ENCODE measurements at regions not wholly inside any gene's neighbourhood (a gene's known extent, or its start where the extent isn't known, plus 50 kb on each side); places are given as distances from the start of the nearest gene placed in this dataset.

DNA sequence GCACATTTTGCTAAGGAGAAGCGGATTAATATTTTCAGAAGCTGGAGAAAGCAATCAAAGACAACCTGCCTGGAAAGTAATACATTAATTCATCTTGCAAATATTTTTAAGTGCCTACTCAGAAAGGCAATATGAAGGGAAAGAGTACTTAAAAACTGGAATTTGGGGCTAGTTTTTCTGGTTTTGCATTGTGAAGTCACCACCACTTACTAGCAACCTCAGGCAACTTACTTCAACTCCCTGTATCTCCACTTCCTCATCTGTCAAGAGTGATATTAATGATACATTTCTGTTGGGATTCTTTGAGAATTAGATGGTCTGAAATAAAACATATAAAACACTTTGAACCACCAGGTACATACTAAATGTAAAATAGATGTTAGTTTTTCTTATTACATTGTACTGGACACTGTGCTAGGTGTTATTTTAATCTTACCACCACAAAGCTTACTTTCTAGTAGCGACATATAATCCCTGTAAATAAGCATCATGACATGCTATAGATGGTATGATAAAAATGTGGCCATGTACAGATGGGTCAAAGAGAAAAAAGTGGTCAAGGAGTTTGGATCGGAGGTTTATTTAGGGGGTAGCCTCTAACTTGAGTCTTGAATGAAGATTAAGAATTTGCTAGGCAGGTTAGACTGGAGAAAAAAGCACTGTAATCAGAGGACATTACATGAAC is 101.2 kb downstream of the SPRY2 start:
- ATAC-seq (no peak), DNase-seq (no peak)
- intact Hi-C loops (cut with micrococcal nuclease) = no loop called here

DNA sequence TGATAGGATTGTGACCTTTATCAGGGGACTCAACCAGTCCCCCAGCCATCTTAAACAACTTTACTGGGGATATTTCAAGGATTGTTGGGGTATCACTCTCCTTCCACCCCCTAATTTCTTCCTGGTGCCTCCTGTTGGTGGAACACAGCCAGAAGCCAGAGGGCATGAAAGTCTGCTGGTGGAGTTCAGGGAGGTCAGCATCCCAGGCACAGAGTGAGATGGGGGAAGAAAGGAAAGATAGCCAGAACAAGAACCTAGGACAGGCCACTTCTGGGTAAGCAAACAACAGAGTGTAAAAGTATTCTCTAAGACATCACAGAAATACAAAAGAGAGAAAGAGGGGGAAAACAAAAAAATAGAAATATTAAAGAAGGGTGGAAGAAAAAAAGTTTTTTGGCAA is 101.8 kb downstream of the SPRY2 start:
- intact Hi-C loops (cut with micrococcal nuclease) = no loop called here
- ATAC-seq (no peak), DNase-seq (no peak)

DNA sequence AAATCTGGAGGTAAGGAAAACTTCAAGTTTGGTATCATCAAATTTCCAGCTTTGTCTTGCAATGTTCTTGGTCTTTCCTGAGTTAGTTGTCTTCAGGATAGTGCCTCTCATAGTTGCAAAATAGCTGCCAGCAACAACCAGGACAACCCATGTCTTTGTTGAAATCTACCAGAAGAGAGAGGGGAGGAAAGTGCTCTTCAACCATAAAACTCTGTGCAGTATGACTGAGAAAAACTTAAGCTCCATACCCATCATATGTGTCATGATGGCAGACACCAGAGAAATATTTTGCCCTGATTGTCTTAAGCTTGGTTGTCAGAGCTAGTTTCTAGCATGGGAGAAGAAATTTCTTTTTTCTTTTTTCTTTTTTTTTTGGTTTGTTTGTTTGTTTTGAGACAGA is 103.3 kb downstream of the SPRY2 start:
- intact Hi-C loops (cut with micrococcal nuclease) = no loop called here
- ATAC-seq = no peak
- no peak for DNase-seq

DNA sequence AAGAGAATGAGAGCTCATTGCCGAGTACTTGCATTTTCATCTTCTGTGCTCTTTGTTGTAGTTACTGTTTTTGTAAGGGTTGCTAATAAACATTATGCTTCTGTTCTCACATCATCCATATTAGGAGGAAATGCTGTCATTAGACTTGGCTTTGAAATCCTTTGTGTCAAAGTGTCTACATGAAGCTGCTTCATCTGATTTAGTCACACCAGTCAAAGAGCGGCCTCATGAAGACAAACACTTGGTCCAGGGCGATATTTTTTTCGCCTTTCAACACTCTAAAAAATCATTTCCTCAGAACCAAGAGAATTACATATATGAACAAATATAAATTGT is 105.0 kb downstream of the SPRY2 start:
- peak; percentile 34 for ATAC-seq
- intact Hi-C loops (cut with micrococcal nuclease) = no loop called here
- DNase-seq = no peak

DNA sequence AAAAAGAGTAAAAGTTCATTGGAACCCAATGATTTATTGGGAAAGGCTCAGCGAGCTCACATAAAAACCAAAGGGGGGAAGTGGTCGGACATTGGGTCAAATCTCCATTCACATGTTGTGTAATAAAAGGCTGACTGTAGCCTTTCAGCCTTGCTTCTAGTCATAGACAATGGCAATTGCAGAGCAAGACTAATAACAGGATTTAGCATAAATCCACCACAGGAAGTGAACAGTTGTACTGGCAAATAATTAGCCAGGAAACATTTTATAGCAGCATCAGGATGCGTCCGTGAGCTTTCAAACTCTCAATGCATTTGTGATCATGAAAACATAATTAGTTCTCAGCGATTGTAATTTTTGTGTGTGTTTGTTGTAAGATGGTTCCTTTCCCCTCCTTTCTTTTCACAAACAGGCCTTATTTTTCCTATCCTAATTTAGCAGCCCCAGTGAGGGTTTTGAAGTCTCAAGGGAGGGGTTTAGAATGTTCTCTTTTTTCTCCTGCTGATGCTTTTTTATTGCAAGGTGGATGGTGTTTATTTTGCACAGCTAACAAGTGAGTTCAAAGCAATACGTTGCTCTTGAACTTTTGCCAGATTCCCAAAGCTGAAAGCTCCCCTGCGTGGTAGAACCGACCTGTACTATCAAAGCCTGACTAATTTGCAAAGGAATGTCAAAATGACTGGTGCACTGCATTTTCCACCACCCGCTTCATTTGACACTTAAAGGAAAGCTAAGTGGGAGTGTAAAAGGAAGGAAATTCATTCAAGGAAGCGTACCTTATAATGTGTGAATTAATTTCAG is 105.6 kb downstream of the SPRY2 start:
- no peak for DNase-seq
- intact Hi-C loops (cut with micrococcal nuclease) = no loop called here

DNA sequence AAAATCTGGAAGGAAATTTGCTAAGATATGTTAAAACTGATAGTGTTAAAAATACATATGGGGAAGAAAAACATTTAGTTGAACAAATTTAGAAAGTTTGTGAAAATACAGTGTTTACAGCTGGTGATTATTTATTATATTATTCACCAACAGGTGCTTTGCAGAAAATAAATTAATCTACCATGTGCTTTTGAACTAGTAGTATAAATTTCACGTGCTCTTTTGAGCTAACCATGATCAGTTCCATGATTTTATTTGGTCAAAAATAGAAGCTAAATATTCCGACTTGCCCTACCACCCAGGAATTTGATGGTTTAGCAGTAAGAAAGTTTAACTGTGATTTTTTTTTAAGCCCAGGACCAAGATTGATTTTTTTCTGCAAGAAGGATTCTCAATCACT is 113.3 kb downstream of the SPRY2 start:
- intact Hi-C loops (cut with micrococcal nuclease) = no loop called here
- no peak for DNase-seq

More for the DNA sequence above, 105.6 kb downstream of the SPRY2 start:
- ATAC-seq = peak; percentile 45

DNA sequence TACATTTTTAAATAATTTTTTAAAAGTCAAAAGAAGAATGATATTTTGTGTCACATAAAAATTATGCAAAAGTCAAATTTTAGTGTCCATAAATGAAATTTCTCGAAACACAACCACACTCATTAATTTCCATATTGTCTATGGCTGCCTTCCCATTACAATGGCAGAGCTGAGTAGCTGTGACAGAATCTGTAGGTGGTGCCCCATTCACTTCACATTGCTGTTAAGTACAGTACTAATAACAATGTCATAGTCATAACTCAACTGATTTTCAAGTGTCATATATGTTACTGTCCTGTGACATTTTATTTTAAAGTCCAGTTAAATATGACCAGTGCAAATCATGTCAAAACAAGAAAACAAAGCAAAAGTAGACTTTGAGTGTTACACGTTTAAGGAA is 114.3 kb downstream of the SPRY2 start:
- intact Hi-C loops (cut with micrococcal nuclease) = no loop called here
- DNase-seq = no peak
- no peak for ATAC-seq

More for the DNA sequence above, 113.3 kb downstream of the SPRY2 start:
- no peak for ATAC-seq

DNA sequence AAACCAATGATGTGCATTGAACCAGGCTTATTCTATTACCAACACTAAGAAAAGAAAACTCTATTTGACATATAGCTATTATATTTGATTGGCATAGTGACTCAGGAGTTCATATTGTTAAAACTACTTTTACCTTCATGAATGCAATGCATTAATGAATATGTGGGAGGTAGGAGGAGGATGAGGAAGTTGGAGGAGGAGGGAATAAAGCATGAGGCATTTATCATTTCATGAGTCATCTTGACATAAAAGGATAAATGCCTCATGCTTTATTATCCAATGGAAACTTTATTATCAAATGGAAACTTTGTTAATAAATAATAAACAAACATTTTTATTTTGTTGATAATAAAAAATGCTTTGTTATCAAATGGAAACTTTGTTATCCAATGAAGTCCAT is 116.5 kb downstream of the SPRY2 start:
- ATAC-seq = no peak

DNA sequence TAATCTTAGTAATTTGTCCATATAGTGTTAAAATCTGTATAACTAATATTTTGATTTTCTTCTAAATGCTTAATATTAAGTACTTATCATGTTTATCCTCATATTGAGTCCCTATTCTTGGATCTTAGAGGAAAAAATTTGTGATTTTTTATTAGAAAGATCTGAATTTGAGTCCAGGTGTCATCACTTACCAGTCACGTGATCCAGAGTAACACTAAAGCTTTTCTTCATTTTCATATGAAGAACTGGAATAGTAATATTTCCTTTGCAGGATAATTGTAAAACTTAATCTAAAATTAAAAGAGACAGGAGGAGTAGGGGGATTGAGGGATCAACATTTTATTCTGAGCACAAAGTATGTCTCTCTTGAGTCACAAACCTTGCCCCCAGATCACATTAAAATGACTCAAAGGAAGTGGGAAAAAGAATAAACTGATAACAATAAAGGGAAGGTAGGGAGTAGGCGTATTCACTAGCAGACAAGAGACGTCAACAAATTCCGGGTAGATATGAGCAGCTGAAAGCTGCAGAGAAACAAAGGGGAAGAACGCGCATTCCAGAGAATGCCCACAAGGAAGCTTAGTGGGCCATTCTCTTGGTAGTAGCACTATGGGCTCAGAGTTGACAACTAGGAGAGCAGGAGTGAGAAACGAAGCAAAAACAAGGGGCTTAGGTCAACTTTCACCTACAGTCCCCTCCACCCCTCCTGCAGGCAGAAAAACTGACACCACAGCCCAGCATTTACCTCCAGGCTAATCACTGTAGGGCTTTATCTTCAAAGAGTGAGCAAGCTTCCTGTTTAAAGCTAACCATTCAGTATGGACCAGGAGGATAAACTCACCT is 123.1 kb downstream of the SPRY2 start:
- ATAC-seq = no peak
- intact Hi-C loops (cut with micrococcal nuclease) = no loop called here
- DNase-seq = no peak

More for the DNA sequence above, 116.5 kb downstream of the SPRY2 start:
- intact Hi-C loops (cut with micrococcal nuclease) = no loop called here
- no peak for DNase-seq

DNA sequence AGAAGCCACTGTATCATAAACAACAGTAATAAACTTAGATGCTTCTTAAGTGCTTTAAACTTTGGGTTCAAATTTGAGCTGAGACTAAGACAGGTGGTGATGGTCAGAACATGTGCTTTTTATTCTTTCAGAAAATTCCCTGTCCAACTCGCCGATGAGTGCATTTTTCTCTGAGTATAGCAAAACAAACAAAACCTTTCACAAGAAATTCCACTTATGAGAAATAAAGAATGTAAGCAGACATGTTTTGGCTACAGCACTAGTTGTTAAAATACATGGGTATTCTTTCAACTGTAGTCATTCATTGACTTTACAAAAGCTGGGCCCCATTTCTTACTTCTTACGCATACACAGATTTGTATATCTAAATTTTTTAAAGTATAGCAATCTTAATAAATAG is 125.6 kb downstream of the SPRY2 start:
- DNase-seq (no peak), ATAC-seq (no peak)
- intact Hi-C loops (cut with micrococcal nuclease) = no loop called here

DNA sequence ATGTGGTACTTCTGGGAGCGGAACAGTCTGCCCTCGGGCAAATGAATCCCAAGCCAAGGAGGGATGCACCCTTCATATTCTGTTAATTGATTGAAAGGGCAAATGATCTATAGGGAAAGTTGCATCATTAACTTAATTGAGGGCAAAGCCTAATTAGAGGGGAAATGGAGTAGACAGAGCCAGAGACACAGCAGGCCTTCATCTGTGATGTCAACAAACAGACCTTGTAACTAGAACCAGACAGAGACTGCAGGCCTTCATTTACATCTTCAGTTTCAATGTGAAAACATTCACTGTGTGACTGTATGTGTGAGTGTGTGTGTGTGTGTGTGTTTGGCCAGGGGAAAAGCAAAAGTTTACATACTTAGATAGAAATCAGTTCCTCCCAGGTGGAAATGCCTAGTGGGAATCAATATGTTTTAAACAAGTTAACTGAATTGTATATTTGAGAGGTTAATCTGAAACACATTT is 126.4 kb downstream of the SPRY2 start:
- DNase-seq (no peak), ATAC-seq (no peak)
- intact Hi-C loops (cut with micrococcal nuclease) = no loop called here

DNA sequence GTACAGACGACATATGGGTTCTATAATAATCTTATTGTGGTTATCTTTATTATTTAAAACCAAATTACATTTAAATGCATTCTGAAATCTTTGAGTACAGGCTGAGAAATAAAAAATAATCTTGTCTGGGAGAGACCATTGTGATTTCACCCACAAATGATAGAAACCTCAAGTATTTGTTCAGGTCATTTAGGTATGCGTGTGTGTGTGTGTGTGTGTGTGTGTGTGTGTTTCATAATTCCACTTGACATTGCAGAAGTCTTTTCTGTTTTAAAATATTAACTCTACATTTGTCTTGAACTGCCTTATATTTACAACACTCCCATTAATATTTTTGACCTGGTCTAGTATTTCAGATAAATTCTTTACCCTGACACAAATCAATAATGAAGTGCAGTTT is 126.9 kb downstream of the SPRY2 start:
- no peak for ATAC-seq
- DNase-seq = no peak
- intact Hi-C loops (cut with micrococcal nuclease) = no loop called here

DNA sequence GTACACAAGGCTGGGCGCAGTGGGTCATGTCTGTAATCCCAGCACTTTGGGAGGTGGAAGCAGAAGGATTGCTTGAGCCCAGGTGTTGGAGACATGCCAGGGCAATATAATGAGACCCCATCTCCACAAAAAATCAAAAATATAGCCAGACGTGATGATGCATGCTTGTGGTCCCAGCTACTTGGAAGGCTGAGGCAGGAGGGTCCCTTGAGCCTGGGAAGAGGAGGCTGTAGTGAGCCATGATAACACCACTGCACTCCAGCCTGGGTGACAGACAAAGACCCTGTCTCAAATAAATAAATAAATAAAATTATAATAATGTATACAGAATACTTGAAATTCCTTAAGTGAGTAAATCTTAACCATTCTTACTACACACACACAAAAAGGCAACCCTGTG is 127.7 kb downstream of the SPRY2 start:
- intact Hi-C loops (cut with micrococcal nuclease) = no loop called here
- ATAC-seq (no peak), DNase-seq (no peak)

DNA sequence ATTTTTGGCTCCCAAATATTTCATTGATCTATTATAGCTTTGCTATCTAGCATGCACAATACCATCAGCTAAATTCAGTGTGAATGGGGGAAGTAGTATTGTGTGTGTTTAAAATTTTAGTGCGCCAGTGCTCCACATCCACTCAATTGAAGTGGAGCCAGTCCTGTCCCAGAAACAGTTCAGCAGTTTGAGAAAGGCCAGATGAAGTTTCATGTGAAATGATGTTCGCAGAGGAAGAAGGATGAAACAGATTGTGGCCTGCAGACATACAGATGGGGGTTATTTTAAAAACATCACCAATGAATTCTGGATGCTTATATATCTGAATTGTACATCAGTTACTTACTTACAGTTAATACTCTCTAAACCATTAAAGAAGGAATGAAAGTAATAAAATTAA is 129.4 kb downstream of the SPRY2 start:
- ATAC-seq (no peak), DNase-seq (no peak)
- intact Hi-C loops (cut with micrococcal nuclease) = no loop called here

DNA sequence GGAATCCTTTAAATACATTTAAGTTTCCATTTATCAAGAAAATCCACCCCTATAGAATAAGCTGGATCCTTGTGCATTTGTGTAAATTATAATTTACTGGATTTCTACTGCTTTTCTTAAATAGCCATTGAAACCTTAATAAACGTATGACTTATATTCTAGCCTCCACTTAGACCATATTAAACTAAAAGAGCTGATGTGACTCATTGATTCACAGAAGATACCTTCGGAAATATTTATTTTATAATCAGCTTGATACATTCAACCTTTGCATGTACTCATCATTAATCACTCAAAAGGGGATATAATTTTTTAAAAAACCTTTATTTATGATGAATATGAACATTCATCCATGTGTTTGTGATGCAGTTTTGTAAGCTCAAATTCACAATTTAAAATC is 136.3 kb downstream of the SPRY2 start:
- intact Hi-C loops (cut with micrococcal nuclease) = no loop called here
- DNase-seq = no peak
- ATAC-seq = no peak

DNA sequence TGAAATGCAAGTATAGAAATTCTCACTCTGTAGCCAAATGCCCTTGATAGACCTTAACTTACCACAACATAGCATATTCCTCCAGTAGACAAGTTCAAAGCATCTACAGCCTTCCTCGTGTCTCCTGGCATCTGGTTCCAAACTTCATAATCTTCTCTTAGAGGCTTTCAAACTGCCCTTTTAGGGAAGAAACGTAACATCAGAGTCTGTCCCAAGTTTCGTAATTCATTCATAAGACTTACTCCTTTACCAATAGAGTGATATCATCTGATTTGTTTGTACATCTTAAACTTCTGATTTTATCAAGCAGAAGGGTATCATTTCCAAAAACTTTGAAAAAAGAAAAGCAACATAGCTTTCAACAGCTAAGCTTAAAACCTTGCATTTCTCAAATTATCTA is 137.4 kb downstream of the SPRY2 start:
- no peak for ATAC-seq
- intact Hi-C loops (cut with micrococcal nuclease) = no loop called here
- DNase-seq = no peak

DNA sequence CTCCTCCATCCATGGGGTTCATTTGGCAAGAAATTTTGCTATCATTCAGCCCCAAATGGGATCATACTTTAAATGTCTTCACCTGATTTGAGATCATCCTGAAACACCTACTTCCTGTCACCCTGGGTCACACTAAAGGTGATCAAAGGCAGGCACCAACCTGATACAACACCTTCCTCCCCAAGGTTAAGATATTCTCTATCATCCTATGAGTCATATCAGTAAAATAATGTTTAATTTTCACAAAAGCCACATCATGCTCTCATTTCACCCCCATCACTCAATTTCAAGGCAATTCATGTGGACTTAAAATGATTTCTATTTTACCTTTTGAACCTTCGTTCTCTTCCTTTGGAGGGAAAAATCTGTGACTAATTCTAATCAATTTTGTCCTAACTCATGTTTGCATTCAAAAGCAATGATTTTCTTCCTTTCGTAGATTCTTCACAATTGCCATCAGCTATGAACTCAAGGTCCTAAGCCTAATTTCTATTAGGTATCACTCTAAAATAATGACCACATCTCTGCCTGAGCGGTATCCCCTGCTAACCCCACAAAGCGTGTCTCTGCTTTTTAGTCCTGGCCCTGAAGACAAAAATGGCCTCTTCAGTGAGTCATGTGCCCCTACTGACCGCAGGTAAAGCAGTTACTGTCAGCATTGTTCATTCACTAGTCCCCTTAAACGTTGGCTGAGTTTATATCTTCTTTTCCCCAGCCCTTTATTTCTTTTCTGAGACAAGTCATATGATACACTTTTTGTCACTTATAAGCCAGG is 139.0 kb downstream of the SPRY2 start:
- ATAC-seq = no peak

DNA sequence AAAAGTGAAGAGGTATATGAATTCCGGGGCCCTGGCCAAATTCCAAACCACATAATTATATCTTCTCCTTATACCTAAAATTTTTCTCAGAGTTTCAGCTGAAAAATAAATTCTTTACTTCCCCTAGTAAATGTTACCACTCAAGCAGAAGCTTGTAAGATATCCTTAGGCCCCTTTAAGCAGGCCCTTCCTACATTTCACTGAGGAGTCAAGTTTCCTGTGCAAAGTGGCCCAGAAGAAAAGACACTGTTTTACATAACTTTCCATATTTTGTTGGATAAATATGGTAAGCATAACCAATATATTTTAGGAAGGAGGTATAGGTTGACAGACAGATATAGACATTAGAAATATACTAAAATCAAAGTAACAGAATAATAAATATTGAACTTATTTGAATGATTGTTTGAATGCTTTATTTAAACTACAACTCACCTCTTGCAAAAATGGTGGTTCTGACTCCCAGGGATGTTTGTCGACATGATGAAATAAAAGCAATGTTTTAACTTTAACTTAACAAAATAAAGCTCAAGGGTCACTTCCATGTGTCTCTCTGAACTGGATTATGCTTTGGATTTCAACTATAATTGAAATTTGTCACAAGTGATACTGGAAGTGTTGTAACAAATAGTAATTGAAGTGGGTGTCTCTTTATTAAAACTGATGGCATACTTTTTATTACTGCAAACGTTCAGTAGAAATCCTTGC is 141.2 kb downstream of the SPRY2 start:
- intact Hi-C loops (cut with micrococcal nuclease) = no loop called here
- no peak for DNase-seq
- ATAC-seq = no peak

More for the DNA sequence above, 139.0 kb downstream of the SPRY2 start:
- no peak for DNase-seq
- intact Hi-C loops (cut with micrococcal nuclease) = no loop called here

DNA sequence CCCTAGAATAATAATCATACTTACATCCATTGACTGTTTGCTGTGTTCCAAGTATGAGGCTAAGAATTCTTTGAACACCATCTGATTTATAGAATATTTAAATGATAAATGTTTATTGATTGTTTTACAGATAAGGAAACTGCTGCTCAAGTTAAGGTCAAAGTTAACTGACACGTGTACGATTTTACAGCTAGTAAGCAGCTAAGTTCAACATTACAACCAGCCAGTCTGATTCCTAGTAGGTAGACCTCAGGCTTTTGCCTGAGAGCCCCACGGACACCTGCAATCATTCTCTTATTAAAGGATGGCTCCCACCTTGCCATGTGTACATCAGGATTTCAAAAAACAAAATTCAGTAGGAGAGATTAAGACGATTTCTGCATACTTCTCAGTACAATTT is 141.9 kb downstream of the SPRY2 start:
- intact Hi-C loops (cut with micrococcal nuclease) = no loop called here
- ATAC-seq = no peak
- no peak for DNase-seq

Data from left ventricle myocardium superior (tissue), 1 donor.